NCI-H2196 (cell line): ENCODE measurements at regions not wholly inside any gene's neighbourhood (a gene's known extent, or its start where the extent isn't known, plus 50 kb on each side); places are given as distances from the start of the nearest gene placed in this dataset.

Experiments
- DNase-seq: peaks from one replicate; lab custom pipeline; 2025; ENCODE audit not compliant: unreplicated experiment; lab: John Stamatoyannopoulos, UW

GRCh38 chr13:54841682-54842081, 1813.1 kb downstream of the OLFM4 start:
- no peak for DNase-seq

GRCh38 chr13:54845351-54845965, 1816.8 kb downstream of the OLFM4 start:
- no peak for DNase-seq

- no peak for DNase-seq
Observed at GRCh38 chr13:54852831-54853230, 1824.2 kb downstream of the OLFM4 start.

DNA sequence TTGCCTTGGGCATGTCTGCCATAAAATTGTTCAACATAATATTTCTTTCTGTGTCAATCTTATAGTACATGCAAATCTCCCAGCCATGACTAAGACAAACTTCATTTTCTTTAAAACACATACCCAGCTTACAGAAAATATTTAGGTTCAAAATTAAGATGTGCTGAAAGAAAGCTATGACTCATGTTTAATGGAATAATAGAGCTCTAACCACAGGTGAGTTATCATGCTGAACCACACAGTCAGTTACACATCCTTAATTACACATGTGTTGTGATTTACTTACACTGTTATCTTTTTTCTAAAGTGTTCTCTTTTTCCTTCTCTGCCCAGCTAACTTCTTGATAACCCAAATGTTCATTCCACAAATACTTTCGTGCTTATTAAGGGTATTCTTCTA, 1831.2 kb downstream of the OLFM4 start:
- DNase-seq, result no peak

GRCh38 chr13:54875111-54875510, 1846.5 kb downstream of the OLFM4 start:
- DNase-seq, result no peak

- no peak for DNase-seq
Observed at GRCh38 chr13:54879036-54879435, 1850.4 kb downstream of the OLFM4 start.

- DNase-seq, result no peak
Observed at GRCh38 chr13:54884682-54885081, 1856.1 kb downstream of the OLFM4 start.

DNA sequence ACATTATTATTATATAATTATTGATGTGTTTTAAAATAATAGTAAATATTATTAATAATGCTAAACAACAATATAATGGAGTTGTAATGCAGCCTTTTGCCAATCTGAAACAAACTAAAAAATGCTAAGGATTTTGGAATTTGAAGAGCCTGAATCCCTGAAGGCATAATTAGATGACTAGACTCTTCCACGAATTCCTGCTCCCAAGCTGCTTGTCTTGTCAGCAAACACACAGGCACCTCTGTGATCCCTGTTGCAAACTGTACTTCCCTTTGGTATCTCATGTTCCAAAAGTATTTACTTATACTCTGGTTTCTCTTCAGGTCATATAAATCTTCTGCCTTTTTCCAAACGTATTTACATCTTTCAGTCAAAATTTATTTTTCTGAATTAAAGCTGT, 1862.4 kb downstream of the OLFM4 start:
- no peak for DNase-seq

GRCh38 chr13:54901316-54901715, 1872.7 kb downstream of the OLFM4 start:
- DNase-seq, result no peak

GRCh38 chr13:54912367-54912766, 1883.8 kb downstream of the OLFM4 start:
- no peak for DNase-seq

DNA sequence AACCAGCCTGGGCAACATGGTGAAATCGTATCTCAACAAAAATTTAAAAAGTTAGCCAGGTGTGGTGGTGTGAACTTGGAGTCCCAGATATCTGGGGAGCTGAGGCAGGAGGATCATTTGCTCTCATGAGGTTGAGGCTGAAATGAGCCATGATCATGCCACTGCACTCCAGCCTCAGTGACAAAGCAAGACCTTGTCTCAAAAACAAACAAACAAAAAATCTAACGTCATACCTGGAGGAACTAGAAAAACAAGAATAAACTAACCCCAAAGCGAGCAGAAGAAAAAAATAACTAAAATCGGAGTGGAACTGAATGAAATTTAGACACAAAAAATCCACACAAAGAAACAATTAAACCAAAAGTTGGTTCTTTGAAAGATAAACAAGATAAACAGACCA, 1885.1 kb downstream of the OLFM4 start:
- no peak for DNase-seq

- no peak for DNase-seq
Observed at GRCh38 chr13:54927538-54927937, 1898.9 kb downstream of the OLFM4 start.

DNA sequence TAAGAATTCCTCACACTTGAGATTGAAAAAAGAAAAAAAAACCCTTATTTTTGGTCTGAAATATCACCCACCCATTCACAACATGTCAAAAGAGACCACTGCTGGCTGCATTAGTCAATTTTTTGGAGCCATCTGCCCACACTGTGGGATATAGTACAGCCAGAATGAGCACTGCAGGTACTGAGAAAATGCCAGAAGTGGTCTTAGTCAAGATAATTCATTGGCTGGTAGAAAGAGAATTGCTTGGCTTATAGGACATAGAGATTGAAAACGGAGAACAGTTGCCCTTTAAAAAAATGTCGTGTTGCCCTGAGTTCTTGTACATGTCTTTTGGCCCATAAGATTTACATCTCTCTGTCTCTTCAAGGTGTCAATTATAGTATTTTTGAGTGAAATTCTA, 1899.5 kb downstream of the OLFM4 start:
- DNase-seq, result no peak

- DNase-seq, result no peak
Observed at GRCh38 chr13:54934121-54934520, 1905.5 kb downstream of the OLFM4 start.

- DNase-seq, result no peak
Observed at GRCh38 chr13:54945973-54946372, 1917.4 kb downstream of the OLFM4 start.

DNA sequence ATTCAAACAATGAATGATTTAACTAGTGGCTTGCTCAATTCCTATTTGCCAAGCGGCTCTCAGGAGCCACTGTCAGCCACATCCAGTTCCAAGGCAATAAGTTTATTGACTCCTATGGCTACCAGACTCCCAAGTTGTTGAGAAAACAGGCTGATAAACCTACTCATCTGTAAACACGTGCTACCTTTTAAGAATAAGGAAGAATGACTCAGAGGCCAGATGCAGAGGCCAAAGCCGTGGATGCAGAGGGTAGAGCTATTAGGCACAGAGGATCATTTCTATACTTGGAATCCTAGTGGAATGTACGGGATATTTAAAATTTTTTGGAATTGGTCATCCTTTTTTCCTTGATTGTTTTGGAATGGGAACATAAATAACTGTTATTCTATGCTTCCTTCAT, 1921.1 kb downstream of the OLFM4 start:
- DNase-seq, result no peak

- DNase-seq, result no peak
Observed at GRCh38 chr13:54950546-54950945, 1921.9 kb downstream of the OLFM4 start.

DNA sequence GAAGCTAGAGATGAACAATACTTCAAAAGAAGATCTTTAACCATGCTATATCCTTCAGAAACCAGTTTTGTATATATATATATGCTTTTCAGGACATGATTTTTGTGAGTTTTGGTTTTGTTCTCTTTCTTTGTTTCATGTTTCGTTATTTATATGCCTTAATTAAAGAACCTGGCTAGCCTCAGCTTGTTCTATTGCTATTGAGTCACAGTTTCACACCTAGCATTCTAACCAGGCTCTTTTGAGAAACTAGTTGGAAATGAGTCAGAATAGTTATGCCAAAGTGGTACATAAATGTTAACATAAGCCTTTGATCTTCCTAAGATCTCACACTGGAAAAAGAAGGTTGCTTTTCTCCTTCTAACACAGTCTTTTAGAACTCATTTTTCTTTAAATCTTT, 1925.2 kb downstream of the OLFM4 start:
- no peak for DNase-seq

DNA sequence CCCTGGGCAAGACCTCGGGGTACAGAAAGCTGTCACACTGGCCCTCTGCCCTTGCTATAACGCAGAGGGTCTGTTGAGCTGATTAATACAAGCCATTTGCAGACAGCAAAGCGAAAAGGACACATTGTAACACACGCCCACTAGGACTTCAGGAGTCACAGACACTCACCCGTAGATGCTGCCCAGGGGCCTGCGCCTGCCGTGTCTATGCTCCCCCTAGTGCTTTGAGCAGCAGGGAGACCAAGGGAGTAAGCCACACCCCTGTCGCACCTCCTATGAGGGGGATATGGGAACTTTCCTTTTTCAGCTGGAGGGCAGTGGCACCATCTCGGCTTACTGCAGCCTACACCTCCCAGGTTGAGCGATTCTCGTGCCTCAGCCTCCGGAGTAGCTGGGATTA, 1930.2 kb downstream of the OLFM4 start:
- no peak for DNase-seq

DNA sequence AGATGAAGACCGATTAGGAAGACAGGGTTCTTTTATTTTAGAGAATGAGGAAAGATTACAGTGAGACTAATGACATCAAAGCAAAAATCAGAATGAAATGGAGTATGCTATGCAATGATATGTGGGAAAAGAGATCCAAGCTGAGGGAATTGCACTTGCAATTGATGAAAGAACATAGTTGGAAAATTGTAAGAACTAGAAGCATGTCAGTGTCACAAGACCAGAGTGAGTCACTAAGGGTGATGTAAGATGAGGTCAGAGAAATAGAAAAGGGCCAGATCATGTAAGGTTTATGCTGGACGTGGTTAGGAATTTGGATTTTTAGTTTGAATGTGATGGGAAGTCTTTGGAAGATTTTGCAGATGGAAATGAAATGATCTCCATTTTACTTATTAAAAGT, 1937.3 kb downstream of the OLFM4 start:
- DNase-seq, result no peak

GRCh38 chr13:54972838-54973237, 1944.2 kb downstream of the OLFM4 start:
- DNase-seq, result no peak

- DNase-seq, result no peak
Observed at GRCh38 chr13:54975676-54976075, 1947.1 kb downstream of the OLFM4 start.

- no peak for DNase-seq
Observed at GRCh38 chr13:54980651-54981050, 1952.0 kb downstream of the OLFM4 start.

DNA sequence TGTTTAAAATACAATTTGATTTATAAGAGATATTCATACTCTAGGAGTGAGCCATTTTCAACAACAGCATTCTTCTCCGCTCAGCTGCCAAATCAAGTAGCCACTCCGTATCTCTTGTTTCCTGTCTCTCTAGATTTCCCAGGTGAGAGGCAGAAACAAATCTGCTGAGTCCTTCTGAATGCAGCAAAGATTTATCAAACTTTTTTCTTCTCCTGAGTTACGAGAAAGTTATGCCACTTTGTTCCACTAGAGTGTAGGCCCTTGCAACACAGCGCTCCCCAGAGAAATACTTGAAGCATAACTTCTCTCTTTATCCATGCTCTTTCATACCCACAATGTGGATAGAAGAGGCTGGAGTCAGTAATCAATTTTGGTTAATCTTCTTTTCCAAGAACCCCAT, 1960.8 kb downstream of the OLFM4 start:
- DNase-seq, result no peak
